ENCODE measurements at regions not wholly inside any gene's neighbourhood (a gene's known extent, or its start where the extent isn't known, plus 50 kb on each side); places are given as distances from the start of the nearest gene placed in this dataset.

DNA sequence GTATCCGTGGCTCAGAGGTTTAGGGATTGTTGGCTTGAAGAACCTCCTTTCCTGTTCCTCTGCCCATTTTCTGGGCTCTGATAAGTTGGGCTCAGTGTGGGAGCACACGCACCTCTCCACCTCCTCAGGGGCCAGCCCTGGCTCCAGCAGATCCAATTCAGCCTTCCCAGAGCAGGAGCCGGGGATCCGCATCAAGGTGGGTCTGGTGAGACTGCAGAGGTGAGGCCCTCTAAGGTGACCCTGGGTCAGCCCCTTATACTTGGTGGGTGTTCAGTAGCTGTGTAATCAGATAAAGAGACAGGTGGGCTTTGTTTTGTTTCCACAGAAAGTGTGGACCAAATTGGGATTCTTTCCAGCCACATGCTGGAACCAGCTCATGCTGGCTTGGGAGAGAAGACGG lies 1466.0 kb downstream of the TBC1D22A start:
- Histone ChIP-seq H2AFZ (ENCODE audit: low read depth, low read length, severe bottlenecking) (no peak overlapping the region), H3K4me2 (ENCODE audit: low read depth, low read length, poor library complexity, severe bottlenecking) (no peak overlapping the region), H3K9ac (ENCODE audit: low read length) (no peak overlapping the region), H3K4me3 (ENCODE audit: insufficient read depth, low read length, poor library complexity, severe bottlenecking) (no peak overlapping the region), H3F3A (ENCODE audit: insufficient read depth) (no peaks in the 10 kb centered on the region), H3K27me3 (ENCODE audit: low read length) (no peaks in the 10 kb centered on the region), H4K20me1 (ENCODE audit: low read depth, low read length) (no peaks in the 10 kb centered on the region), H3K79me2 (ENCODE audit: insufficient read depth, low read length) (no peaks in the 10 kb centered on the region), H3K36me3 (ENCODE audit: low read length) (no peaks in the 10 kb centered on the region), H3K27ac (ENCODE audit: low read depth, low read length) (no peak overlapping the region), H3K9me3 (ENCODE audit: insufficient read depth, low read length) (no peaks in the 10 kb centered on the region), H3K9me2 (replicated peaks; ENCODE audit: insufficient read depth, low read length) (no peaks in the 10 kb centered on the region)
- TF ChIP-seq, protein P1, sequence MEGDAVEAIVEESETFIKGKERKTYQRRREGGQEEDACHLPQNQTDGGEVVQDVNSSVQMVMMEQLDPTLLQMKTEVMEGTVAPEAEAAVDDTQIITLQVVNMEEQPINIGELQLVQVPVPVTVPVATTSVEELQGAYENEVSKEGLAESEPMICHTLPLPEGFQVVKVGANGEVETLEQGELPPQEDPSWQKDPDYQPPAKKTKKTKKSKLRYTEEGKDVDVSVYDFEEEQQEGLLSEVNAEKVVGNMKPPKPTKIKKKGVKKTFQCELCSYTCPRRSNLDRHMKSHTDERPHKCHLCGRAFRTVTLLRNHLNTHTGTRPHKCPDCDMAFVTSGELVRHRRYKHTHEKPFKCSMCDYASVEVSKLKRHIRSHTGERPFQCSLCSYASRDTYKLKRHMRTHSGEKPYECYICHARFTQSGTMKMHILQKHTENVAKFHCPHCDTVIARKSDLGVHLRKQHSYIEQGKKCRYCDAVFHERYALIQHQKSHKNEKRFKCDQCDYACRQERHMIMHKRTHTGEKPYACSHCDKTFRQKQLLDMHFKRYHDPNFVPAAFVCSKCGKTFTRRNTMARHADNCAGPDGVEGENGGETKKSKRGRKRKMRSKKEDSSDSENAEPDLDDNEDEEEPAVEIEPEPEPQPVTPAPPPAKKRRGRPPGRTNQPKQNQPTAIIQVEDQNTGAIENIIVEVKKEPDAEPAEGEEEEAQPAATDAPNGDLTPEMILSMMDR (IDR thresholded peaks at IDR 0.05; ENCODE audit: insufficient read depth, low read length, poor library complexity, severe bottlenecking), result no peak
- TF ChIP-seq EZH2phosphoT487 (conservative IDR thresholded peaks at IDR 0.05; ENCODE audit: low read length), result no peak

DNA sequence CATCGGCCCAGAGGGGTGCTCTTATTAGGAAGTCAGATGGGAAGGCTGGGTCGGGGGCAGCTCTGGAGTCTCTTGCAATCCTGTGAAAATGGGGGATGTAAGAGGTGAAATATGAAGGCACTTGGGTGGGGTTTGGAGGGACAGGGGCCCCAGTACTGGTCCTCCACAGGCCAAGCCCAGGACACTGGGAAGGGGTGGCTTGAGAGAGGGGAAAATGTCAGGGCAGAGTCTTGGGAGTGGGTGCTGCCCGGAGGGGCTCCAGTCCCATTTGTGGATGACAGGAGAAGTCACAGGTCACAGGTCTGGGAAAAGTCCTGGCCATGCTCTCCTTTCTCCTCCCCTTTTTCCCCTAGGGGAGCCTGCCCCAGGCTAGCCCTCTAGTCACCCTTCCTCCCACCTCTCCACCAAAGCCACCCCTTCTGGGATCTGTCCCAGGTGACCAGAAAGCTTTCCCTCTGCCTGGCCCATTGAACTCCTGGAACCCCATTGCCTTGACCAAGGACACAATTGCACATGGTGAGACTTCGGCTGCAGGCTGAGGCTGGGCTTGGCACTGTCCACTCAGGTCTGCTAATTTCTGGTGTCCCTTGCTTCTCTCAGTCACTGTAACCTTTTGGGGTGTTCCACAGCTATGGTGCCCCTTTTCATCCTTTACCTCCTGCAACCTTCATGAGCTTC lies 1465.0 kb downstream of the TBC1D22A start:
- Histone ChIP-seq H3K9ac (ENCODE audit: low read length) (no peak overlapping the region), H3K4me2 (ENCODE audit: low read depth, low read length, poor library complexity, severe bottlenecking) (no peak overlapping the region), H3K9me3 (ENCODE audit: insufficient read depth, low read length) (no peaks in the 10 kb centered on the region), H2AFZ (ENCODE audit: low read depth, low read length, severe bottlenecking) (no peak overlapping the region), H3K9me2 (replicated peaks; ENCODE audit: insufficient read depth, low read length) (no peaks in the 10 kb centered on the region), H3K36me3 (ENCODE audit: low read length) (no peaks in the 10 kb centered on the region), H3K27ac (ENCODE audit: low read depth, low read length) (no peak overlapping the region), H3F3A (ENCODE audit: insufficient read depth) (no peaks in the 10 kb centered on the region), H4K20me1 (ENCODE audit: low read depth, low read length) (no peaks in the 10 kb centered on the region), H3K4me3 (ENCODE audit: insufficient read depth, low read length, poor library complexity, severe bottlenecking) (no peak overlapping the region), H3K27me3 (ENCODE audit: low read length) (no peaks in the 10 kb centered on the region), H3K79me2 (ENCODE audit: insufficient read depth, low read length) (no peaks in the 10 kb centered on the region)
- TF ChIP-seq, protein P1 (IDR thresholded peaks at IDR 0.05; ENCODE audit: insufficient read depth, low read length, poor library complexity, severe bottlenecking), result no peak
- TF ChIP-seq EZH2phosphoT487 (conservative IDR thresholded peaks at IDR 0.05; ENCODE audit: low read length), result no peak

DNA sequence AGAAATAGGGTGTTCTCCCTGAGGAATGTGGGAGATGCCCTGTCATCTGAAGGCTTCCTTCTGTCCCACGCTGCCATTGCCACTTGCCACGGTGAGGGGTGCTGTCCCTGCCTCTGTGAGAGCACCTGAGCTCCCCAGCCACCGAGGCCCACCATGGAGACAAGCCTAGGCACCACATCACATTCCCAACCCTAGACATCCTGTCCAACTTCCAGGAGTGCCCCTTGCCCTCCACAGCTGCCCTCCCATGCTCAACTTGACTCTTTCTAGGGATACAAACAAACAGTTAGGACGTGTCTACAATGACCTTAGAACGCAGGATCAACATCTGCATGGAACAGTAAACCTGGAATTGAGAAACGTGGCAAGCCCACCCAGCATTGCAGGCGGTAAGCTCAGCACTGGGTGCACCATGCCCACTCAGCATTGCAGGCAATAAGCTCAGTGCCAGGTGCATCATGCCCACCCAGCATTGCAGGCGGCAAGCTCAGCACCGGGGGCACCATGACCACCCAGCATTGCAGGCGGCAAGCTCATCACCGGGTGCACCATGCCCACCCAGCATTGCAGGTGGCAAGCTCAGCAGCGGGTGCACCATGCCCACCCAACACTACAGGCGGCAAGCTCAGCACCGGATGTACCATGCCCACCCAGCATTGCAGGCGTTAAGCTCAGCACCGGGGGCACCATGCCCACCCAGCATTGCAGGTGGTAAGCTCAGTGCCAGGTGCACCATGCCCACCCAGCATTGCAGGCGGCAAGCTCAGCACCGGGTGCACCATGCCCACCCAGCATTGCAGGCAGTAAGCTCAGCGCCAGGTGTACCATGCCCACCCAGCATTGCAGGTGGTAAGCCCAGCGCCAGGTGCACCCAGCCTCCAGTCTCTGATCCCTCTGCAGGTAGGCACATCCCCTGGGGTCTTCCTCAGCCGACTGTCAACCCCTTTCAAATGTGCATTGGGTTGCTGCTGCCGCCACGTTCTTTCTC lies 1463.9 kb downstream of the TBC1D22A start:
- Histone ChIP-seq H2AFZ (ENCODE audit: low read depth, low read length, severe bottlenecking) (no peak overlapping the region), H3K27me3 (ENCODE audit: low read length) (no peaks in the 10 kb centered on the region), H3K9me3 (ENCODE audit: insufficient read depth, low read length) (no peaks in the 10 kb centered on the region), H3K4me3 (ENCODE audit: insufficient read depth, low read length, poor library complexity, severe bottlenecking) (no peak overlapping the region), H4K20me1 (ENCODE audit: low read depth, low read length) (no peaks in the 10 kb centered on the region), H3K27ac (ENCODE audit: low read depth, low read length) (no peak overlapping the region), H3K4me2 (ENCODE audit: low read depth, low read length, poor library complexity, severe bottlenecking) (no peak overlapping the region), H3K9me2 (replicated peaks; ENCODE audit: insufficient read depth, low read length) (no peaks in the 10 kb centered on the region), H3K36me3 (ENCODE audit: low read length) (no peaks in the 10 kb centered on the region), H3K9ac (ENCODE audit: low read length) (no peak overlapping the region), H3K79me2 (ENCODE audit: insufficient read depth, low read length) (no peaks in the 10 kb centered on the region), H3F3A (ENCODE audit: insufficient read depth) (no peaks in the 10 kb centered on the region)
- TF ChIP-seq EZH2phosphoT487 (conservative IDR thresholded peaks at IDR 0.05; ENCODE audit: low read length), result no peak
